ENCODE measurements at regions not wholly inside any gene's neighbourhood (a gene's known extent, or its start where the extent isn't known, plus 50 kb on each side); places are given as distances from the start of the nearest gene placed in this dataset.

- TF ChIP-seq CTCF (IDR thresholded peaks at IDR 0.05) (no peak), ZFX (IDR thresholded peaks at IDR 0.05; ENCODE audit: borderline replicate concordance) (no peak)
Measured at GRCh38 chr13:65605396-65605795, 1624.7 kb downstream of the PCDH9 start.

Measured in 22Rv1 (cell line).